GM19438 (cell line): ENCODE measurements at regions not wholly inside any gene's neighbourhood (a gene's known extent, or its start where the extent isn't known, plus 50 kb on each side); places are given as distances from the start of the nearest gene placed in this dataset.
"Not testable (repeated sequence)": the region's sequence is repeated elsewhere in the genome, so short reads cannot be mapped to it uniquely, and the experiment has no call there.

Experiments used
- ATAC-seq: cut with Tn5 transposase; IDR thresholded peaks from one replicate; pipeline ENCODE4 v1.9.1; 2021; ENCODE audit warnings: low read depth; ENCODE audit not compliant: unreplicated experiment

- ATAC-seq: not testable (repeated sequence)
Observed at GRCh38 chr1:143845193-143845592, 126.6 kb downstream of the FAM72C start.

GRCh38 chr1:143842058-143842457 is 129.7 kb downstream of the FAM72C start:
- not testable (repeated sequence) for ATAC-seq

DNA sequence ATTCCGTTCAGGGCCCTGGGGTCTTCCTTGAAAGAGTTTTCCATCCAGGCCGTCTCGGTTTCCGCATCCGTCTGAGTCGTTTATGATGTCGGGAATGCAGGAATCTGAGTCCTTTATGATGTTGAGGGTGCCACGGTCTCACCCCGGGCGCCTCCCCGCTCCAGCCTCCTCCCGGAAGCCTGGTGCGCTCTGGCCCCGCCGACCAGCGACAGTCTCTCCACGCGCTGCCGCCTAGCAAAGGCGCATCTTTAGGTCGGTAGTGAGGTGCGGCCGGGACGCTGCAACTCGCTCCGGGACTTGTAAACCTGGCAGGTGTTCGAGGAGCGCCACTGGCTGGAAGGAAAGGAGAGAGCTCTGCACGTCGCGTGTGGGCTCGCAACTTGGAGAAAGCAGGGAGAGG is 132.6 kb downstream of the FAM72C start:
- not testable (repeated sequence) for ATAC-seq

DNA sequence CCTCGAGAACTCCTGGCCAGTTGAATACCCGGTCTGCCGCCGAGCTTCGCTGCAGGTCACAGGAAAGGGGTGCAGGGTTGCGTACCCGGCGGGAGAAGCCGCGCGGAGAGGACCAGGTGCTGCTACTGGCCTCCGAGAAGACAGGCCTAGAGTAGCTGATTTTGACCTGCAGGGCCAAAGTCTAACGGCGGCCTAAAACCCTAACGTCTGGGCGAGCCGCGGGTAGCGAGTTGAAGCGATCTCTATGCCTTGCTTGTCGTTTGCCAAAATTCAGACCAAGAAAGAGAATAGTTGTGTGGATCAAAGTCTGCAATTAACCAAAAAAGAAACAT is 133.2 kb downstream of the FAM72C start:
- ATAC-seq: not testable (repeated sequence)

DNA sequence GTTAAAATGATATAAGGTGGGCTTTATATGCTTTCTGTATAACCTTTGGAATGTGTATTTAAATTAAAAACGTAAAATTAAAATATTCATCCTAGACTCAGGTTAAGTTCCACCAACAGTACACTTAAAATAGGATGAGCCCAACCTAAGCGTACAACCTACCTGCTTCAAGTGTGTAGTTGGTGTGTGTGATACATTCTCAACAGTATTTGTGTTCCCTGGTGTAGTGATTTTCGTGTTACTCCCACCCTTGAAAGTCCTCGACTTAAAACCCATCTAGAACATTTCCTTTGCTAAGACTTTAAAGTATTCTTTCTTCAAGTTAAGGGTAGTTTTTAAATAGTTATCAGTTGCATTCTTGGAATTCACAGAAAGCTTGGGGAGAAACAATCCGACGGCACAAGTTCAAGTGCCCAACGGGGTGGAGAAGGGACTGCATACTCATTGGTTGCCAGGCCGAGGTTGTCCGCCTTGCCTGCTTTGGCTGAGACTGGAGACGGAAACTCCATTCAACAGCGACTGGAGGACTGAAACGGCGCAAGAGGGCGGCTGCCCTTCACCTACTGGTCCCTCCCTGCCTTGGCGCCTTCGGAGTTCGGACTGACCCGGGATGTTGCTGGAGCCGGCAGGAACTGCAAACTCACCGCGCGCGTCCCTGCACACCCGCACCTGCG is 133.7 kb downstream of the FAM72C start:
- not testable (repeated sequence) for ATAC-seq

DNA sequence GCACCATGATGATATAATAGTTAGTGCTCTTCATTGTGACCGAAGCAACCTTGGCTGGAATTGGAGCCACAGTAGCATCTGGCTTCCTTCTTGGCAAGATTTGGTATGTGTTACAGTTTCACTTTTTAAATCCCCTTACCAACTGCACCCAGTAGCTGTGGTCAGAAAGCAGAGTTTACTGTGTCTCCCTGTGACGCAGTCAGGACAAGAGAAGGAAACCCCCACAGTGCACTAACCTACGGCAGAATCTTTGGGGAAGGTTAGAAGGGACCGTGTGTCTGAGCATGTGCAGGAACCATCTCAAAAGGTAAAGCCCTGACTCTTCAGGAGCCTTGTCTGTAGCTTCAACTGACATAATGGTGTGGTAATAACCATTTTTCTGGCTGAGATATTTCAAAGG is 138.4 kb downstream of the FAM72C start:
- ATAC-seq: not testable (repeated sequence)

DNA sequence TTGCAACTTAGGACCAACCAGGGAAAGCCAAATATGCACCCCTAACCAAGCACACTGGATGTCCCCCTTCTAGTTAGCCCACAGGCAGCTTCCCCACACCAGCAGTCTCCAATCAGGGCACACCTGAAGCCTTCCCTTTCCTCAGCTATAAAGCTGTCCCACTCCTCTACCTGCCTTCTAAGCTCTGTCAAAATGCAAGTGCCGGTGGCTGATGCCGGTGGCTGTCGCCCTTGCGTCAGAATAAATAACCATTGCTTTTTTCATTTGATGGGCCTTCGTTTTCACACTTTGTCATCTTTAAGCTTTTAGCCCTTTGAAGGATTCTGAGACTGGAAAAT is 139.4 kb downstream of the FAM72C start:
- ATAC-seq: not testable (repeated sequence)

DNA sequence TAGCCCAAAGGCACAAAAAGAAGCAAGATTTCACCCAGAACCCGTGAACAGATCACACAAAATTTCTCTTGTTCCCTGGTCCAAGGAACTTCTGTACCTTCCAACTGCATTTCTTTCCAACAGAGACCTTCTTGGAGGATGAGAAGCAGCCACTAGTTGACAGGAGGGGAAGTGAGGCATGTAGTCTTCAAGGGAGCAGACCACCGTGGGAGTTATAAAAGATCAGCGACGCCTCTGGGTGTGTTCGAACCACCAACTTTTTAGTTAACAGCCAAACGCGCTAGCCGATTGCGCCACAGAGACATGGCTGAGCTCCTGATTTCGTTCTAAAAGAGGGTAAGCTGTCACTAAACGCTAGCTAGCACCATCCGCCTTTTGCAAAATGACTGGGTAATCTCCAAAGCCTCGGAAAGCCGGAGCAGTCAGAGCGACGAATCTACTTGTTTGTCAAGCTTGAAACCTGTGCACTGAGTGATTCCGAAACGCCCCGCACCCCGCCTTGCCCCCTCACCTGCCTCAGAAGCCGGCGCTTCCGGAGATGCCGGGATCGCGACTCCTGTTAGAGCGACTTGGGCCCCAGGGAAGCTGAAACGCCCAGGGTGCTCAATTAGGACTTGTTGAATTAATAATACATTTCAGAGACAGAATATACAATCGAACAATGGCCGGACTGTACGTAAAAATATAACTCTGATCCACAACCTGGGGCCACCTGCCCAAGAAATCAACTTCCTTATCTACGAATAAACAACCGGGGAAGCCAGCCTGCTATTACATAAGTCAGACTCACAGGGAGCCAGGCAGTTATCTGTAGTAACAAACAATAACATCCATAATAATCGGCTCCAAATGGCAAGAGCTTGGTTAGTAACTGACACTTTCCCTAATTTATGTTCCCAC is 140.1 kb downstream of the FAM72C start:
- not testable (repeated sequence) for ATAC-seq

GRCh38 chr1:143826162-143826561 is 145.6 kb downstream of the FAM72C start:
- not testable (repeated sequence) for ATAC-seq

GRCh38 chr1:143824266-143824665 is 147.5 kb downstream of the FAM72C start:
- ATAC-seq: not testable (repeated sequence)

DNA sequence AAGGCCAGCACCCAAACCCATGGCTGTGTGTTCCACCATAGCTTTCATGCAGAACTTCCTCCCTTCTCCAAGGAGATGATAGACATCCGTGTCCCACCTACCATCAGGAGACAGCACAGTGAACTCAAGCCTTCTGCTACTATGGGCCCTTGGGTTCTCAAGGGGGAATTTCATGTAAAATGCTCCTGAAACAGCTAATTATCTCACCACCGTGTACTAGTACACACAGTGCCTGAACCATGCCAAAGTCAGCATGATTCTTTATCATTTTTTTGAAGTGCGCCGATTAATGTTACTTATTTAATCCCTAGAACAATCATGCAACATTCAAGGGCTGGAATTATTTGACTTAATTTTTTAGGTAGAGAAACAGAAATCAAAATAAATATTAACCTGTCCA is 151.7 kb downstream of the FAM72C start:
- not testable (repeated sequence) for ATAC-seq

GRCh38 chr1:143816369-143816768 is 155.4 kb downstream of the FAM72C start:
- not testable (repeated sequence) for ATAC-seq

- ATAC-seq: not testable (repeated sequence)
Observed at GRCh38 chr1:143805374-143805773, 166.4 kb downstream of the FAM72C start.

- not testable (repeated sequence) for ATAC-seq
Observed at GRCh38 chr1:143804707-143805356, 167.0 kb downstream of the FAM72C start.

DNA sequence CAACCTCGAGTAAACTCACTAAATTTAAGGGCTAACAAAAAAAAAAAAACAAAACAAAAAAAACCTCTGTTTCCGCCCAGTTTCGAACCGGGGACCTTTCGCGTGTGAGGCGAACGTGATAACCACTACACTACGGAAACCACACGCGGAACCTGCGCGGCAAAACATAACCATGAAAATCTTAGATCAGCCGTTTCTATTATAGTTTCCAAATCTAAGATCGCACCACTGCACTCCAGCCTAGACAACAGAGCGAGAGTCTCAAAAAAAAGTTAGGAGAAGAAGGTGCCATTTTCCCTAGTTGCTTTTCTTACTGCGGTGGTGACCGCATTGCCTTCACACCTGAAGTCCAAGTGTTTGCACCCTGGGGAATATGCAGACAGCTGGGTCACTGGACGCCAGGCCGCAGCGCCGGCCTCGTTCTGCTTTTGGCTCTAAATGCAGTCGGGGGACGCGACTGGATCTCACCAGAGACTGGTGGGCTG is 167.8 kb downstream of the FAM72C start:
- ATAC-seq: not testable (repeated sequence)

- not testable (repeated sequence) for ATAC-seq
Observed at GRCh38 chr1:143803095-143803494, 168.7 kb downstream of the FAM72C start.

DNA sequence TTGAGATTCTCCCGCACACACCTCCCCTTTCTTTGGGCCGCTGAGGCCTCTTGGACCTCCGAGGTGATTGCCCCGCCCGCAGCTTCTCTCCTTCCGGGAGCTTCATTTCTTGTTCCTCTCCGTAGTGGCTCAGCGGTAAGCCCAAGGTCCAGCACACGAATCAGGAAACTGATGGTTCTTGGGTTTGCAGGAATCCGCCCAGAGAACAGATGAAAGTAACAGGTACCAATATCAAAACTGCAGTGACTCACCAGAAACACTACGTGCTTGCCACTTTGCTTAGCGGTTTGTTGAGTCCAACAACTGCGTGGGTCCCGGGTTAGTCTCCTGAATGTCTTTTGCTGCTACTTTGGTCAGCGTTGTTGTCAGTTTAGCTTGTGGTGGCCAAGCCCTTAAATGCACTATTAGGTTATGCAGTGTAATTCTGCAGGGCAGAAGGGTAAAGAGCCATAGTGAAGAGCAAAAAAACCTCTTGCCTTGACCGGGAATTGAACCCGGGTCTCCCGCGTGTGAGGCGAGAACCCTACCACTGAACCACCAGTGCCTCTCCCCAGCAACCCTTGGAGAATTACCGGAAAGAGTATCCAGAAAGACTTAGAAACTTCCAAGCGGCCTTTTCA is 172.1 kb downstream of the FAM72C start:
- ATAC-seq: not testable (repeated sequence)

DNA sequence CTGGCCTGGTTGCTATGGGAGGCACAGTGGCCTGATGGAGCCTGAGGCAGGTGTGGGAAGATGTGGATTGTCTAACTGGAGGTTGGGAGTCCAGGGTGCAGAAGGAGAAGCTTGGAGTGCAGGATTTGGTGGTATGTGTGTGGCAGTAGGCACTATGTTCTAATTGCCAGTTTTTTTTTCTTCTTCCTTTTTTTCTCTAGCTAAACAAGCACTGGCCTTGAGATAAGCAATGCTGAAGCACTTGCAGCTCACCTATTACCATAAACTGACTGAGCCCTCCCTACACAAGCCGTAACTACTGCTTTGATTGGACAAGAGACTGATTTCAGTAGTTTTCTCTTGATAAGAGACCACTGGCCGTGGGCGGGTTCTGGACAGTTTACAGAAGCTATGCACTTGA is 175.4 kb downstream of the FAM72C start:
- not testable (repeated sequence) for ATAC-seq

DNA sequence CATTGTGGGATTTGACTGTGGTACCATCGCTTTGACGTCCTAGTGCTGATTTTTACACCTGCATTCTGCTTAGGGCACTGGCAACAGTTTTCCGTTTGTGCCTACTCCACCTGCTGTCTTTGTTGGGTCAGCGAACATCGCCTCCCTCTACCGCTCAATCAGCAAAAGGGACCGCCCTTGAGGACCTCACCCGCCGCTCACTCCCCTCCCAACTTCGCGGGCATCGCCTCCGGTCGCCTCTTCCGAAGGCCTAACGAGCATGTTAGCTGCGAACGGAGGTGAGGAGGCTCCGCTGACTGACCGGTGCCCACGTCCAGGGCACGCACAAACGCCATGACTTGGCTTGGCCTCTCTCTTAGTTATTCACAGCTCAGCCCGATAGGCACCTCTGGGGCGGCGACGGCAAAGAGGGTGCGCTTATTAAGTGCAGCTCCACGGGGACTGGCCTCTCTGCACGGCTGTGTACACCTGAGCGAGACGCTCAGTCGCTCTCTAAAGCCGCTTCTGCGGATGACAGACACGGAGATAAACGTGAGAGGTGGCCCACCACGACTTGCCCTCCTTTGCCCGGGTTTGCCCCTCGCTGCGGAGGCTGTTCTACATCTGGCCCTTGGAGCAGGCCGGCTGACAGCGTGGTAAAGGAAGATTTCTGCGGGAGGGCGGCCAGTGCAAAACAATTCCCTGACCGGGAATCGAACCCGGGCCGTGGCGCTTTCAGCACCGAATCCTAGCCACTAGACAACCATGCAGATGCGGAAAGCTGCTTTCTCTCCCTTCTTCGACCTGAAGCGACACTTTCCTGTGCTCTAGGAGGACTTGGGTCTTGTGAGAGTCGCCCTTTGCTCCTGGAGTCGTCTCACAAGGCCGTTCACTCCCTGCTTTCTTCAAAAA is 179.5 kb downstream of the FAM72C start:
- not testable (repeated sequence) for ATAC-seq

- ATAC-seq: not testable (repeated sequence)
Observed at GRCh38 chr1:143786381-143786780, 185.4 kb downstream of the FAM72C start.
